ENCODE measurements at regions not wholly inside any gene's neighbourhood (a gene's known extent, or its start where the extent isn't known, plus 50 kb on each side); places are given as distances from the start of the nearest gene placed in this dataset.

DNA sequence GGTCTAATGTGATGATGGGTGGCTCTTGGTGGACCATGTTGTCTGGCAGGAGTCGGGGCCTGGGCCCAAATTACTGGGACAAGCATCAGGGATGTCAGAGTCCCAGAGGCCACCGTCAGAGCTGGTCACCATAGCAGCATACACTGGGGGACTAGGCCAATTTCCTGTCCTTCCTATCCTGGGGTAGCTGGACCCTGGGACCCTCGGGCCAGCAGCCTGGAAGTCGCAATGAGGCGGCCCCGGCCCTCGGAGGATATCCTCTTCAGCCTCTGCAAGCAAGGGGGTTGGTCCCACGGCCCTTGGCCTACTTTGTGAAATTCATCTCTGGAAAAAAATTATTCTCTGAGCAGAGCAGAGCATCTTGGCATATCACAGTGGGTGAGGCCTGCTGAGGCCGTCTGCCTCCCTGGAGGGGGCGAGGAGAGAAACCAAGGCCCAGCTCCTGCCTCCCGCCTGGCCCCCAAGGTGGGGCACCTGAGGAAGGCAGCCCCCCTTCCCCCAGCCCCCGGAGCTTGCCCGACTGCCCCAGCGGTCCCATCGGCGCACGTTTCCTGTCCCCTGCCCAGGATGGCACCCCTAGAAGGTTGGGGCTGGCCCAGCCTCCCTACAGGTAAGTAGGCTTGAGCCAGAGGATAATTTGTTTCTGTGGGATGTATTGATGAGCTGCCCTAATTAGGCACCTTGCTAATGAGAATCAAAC is 135.0 kb upstream of the MYL2 start:
- TF ChIP-seq BACH2 (CRISPR knock-in tag; IDR thresholded peaks at IDR 0.05; ENCODE audit: borderline replicate concordance): no peak
- TF ChIP-seq GLIS3 (CRISPR knock-in tag; IDR thresholded peaks at IDR 0.05): no peak
- no peak for TF ChIP-seq ZFP3 (CRISPR knock-in tag; IDR thresholded peaks at IDR 0.05)
- TF ChIP-seq ZNF70 (CRISPR knock-in tag; IDR thresholded peaks at IDR 0.05): no peak
- no peak for TF ChIP-seq ZFP30 (CRISPR knock-in tag; IDR thresholded peaks at IDR 0.05)
- no peak for TF ChIP-seq TCF4 (CRISPR knock-in tag; IDR thresholded peaks at IDR 0.05; ENCODE audit: borderline replicate concordance)
- TF ChIP-seq ZNF565 (CRISPR knock-in tag; conservative IDR thresholded peaks at IDR 0.05; ENCODE audit: low read depth): no peak
- TF ChIP-seq CSDC2 (CRISPR knock-in tag; IDR thresholded peaks at IDR 0.05): no peak
- TF ChIP-seq, protein P1, sequence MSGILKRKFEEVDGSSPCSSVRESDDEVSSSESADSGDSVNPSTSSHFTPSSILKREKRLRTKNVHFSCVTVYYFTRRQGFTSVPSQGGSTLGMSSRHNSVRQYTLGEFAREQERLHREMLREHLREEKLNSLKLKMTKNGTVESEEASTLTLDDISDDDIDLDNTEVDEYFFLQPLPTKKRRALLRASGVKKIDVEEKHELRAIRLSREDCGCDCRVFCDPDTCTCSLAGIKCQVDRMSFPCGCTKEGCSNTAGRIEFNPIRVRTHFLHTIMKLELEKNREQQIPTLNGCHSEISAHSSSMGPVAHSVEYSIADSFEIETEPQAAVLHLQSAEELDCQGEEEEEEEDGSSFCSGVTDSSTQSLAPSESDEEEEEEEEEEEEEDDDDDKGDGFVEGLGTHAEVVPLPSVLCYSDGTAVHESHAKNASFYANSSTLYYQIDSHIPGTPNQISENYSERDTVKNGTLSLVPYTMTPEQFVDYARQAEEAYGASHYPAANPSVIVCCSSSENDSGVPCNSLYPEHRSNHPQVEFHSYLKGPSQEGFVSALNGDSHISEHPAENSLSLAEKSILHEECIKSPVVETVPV (CRISPR knock-in tag; IDR thresholded peaks at IDR 0.05): no peak
- TF ChIP-seq, protein P2, sequence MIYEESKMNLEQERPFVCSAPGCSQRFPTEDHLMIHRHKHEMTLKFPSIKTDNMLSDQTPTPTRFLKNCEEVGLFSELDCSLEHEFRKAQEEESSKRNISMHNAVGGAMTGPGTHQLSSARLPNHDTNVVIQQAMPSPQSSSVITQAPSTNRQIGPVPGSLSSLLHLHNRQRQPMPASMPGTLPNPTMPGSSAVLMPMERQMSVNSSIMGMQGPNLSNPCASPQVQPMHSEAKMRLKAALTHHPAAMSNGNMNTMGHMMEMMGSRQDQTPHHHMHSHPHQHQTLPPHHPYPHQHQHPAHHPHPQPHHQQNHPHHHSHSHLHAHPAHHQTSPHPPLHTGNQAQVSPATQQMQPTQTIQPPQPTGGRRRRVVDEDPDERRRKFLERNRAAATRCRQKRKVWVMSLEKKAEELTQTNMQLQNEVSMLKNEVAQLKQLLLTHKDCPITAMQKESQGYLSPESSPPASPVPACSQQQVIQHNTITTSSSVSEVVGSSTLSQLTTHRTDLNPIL (CRISPR knock-in tag; IDR thresholded peaks at IDR 0.05; ENCODE audit: low read depth): no peak
- TF ChIP-seq SNAI2 (CRISPR knock-in tag; IDR thresholded peaks at IDR 0.05): no peak
